Upper lobe of right lung (tissue), 1 donor: ENCODE measurements at regions not wholly inside any gene's neighbourhood (a gene's known extent, or its start where the extent isn't known, plus 50 kb on each side); places are given as distances from the start of the nearest gene placed in this dataset.
"Not testable (repeated sequence)": the region's sequence is repeated elsewhere in the genome, so short reads cannot be mapped to it uniquely, and the experiment has no call there.

Experiments used
- ATAC-seq: fragments of 200-7000 bp; cut with Tn5 transposase; one replicate; pipeline ENCODE4 v1.9.1; 2020; ENCODE audit warnings: mild to moderate bottlenecking, moderate library complexity
- DNase-seq: peaks from one replicate; pipeline ENCODE4 v3.0.0-alpha.2; 2020
- H3K27ac ChIP-seq: fragments of 200-600 bp; one replicate; pipeline ENCODE4 v1.8.0; 2022
- H3K27me3 ChIP-seq: fragments of 200-600 bp; one replicate; pipeline ENCODE4 v1.8.0; 2022; ENCODE audit warnings: mild to moderate bottlenecking
- H3K36me3 ChIP-seq: fragments of 200-600 bp; one replicate; pipeline ENCODE4 v1.8.0; 2022
- H3K4me1 ChIP-seq: fragments of 200-600 bp; one replicate; pipeline ENCODE4 v1.8.0; 2022
- H3K4me3 ChIP-seq: fragments of 200-600 bp; one replicate; pipeline ENCODE4 v1.8.0; 2022; ENCODE audit warnings: mild to moderate bottlenecking
- H3K9me3 ChIP-seq: fragments of 200-600 bp; one replicate; pipeline ENCODE4 v1.8.0; 2022
- intact Hi-C: fragments of 100-400 bp; cut with DNase I; formaldehyde crosslinking; loops from one replicate; pipeline ENCODE4 v1.11.0; 2022
- TF ChIP-seq, protein P1 (sequence below): fragments of 200-600 bp; IDR thresholded peaks from one replicate; pipeline ENCODE4 v1.8.0; 2022; ENCODE audit warnings: antibody characterized with exemption
- donor health status: DM: no; HTN: yes; CAD: no; lungs with severe emphysema.

DNA sequence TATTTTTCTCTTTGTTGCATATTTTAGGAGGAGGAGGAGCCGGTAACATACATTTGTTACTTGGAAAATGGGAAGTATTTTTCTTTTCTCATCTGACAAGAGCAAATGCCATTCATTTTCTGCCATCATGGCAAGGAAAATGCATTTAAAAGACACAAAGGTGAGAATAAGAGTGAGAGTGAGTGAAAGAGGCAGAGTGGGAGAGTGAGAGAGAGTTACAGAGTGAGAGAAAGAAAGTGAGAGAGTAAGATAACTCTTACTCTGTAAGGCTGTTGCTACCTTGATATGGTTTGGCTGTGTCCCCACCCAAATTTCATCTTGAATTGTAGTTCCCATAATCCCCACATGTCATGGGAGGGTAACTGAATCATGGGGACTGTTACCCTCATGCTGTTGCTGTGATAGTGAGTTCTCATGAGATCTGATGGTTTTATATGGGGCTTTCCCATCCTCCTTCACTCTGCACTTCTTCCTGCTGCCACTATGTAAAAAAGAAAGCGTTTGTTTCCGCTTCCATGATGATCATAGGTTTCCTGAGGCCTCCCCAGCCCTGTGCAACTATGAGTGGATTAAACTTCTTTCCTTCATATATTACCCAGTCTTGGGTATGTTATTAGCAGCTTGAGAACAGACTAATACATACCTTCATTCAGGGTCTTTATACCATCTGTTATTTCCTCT, 64.2 kb downstream of the ASCL1 start:
- intact Hi-C loops = no loop called here

DNA sequence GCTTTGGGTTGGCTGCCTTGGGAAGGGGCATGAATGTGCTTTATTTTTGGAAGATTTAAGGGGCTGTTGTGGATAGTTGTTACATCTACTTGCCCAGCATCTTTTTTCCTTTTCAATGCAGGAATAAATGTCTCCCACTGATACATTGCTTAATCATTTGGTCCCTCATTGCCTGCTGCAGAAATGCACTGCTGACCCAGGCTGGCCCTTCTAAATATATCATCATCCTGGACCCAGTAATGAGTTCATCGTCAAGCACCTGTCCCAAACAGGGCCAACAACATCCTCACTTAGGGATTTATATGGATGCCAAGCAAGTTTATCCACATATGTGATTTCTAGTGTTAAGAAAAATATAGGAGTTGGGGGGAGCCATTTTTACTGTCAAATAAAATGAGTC, 67.2 kb downstream of the ASCL1 start:
- ATAC-seq = no peak
- H3K27me3 ChIP-seq = no peaks in the 10 kb centered on the region
- H3K4me3 ChIP-seq = no peak overlapping the region
- no peak for DNase-seq
- H3K27ac ChIP-seq = no peak overlapping the region
- H3K36me3 ChIP-seq = no peaks in the 10 kb centered on the region
- intact Hi-C loops = no loop called here
- no peaks in the 10 kb centered on the region for H3K9me3 ChIP-seq
- TF ChIP-seq, protein P1, sequence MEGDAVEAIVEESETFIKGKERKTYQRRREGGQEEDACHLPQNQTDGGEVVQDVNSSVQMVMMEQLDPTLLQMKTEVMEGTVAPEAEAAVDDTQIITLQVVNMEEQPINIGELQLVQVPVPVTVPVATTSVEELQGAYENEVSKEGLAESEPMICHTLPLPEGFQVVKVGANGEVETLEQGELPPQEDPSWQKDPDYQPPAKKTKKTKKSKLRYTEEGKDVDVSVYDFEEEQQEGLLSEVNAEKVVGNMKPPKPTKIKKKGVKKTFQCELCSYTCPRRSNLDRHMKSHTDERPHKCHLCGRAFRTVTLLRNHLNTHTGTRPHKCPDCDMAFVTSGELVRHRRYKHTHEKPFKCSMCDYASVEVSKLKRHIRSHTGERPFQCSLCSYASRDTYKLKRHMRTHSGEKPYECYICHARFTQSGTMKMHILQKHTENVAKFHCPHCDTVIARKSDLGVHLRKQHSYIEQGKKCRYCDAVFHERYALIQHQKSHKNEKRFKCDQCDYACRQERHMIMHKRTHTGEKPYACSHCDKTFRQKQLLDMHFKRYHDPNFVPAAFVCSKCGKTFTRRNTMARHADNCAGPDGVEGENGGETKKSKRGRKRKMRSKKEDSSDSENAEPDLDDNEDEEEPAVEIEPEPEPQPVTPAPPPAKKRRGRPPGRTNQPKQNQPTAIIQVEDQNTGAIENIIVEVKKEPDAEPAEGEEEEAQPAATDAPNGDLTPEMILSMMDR = no peak
- H3K4me1 ChIP-seq = no peaks in the 10 kb centered on the region

More for the DNA sequence above, 64.2 kb downstream of the ASCL1 start:
- H3K4me3 ChIP-seq = no peak overlapping the region
- H3K9me3 ChIP-seq = no peaks in the 10 kb centered on the region
- H3K27ac ChIP-seq = no peak overlapping the region
- no peaks in the 10 kb centered on the region for H3K27me3 ChIP-seq
- H3K4me1 ChIP-seq = no peaks in the 10 kb centered on the region
- no peak for ATAC-seq
- TF ChIP-seq, protein P1 = no peak
- DNase-seq = no peak
- no peaks in the 10 kb centered on the region for H3K36me3 ChIP-seq

DNA sequence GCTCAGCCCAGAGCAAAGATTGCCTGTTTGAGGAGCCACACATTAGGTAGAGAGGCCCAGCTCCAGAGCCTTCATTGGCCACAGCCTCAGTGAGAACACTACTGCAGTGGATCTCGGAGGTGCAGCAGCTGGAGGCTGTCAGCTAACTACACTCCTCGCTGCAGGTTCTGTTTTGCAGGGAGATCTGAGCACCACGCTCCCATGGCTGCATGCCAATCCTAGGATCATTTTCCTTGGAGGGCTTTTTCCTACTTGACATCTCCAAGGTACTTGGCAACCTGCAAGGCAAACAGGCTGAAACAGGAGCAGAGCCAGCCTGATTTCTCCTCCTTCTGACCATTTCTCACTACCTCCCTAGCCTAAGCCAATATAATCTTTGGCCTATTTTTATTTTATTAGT, 69.2 kb downstream of the ASCL1 start:
- H3K27me3 ChIP-seq, intact Hi-C loops, H3K9me3 ChIP-seq, H3K4me1 ChIP-seq, H3K4me3 ChIP-seq, H3K27ac ChIP-seq, DNase-seq, H3K36me3 ChIP-seq: not testable (repeated sequence)
- ATAC-seq = peak; percentile 30

DNA sequence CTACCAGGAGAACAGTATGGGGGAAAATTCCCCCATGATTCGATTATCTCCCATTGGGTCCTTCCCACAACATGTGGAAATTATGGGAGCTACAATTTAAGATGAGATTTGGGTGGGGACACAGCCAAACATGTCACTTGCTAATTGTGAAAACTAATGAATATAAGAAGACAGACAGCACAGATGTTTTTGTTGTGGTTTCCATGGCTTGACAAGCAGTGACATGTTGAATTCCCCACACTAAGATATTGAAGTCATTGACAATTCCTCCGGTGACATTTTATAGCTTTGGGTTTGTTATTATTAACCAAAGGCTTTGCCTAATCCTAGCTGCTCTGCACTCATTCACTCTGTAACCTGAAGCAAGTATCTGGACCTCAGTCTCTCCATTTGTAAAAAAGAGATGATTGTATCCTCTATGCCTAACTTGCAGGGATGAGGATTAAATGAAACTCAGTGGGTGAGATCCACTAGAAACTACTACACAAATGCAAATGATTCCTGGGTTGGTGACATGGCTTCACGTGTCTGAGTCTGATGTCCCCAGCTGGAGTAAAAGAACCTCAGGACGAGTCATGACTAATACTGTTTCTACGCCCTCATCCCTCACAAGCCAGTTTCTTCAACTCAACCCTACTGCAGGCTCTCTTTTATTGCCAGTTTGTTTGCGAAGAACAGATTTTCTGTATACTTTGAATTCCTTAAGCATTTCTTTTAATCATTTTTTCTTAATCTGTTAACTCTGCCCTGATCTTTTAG, 71.6 kb downstream of the ASCL1 start:
- H3K36me3 ChIP-seq = no peaks in the 10 kb centered on the region
- no peaks in the 10 kb centered on the region for H3K4me1 ChIP-seq
- no peak overlapping the region for H3K27ac ChIP-seq
- no peak for ATAC-seq
- H3K4me3 ChIP-seq = no peak overlapping the region
- H3K9me3 ChIP-seq = no peaks in the 10 kb centered on the region
- no peaks in the 10 kb centered on the region for H3K27me3 ChIP-seq
- intact Hi-C loops = no loop called here
- DNase-seq = no peak
- TF ChIP-seq, protein P1 = no peak

DNA sequence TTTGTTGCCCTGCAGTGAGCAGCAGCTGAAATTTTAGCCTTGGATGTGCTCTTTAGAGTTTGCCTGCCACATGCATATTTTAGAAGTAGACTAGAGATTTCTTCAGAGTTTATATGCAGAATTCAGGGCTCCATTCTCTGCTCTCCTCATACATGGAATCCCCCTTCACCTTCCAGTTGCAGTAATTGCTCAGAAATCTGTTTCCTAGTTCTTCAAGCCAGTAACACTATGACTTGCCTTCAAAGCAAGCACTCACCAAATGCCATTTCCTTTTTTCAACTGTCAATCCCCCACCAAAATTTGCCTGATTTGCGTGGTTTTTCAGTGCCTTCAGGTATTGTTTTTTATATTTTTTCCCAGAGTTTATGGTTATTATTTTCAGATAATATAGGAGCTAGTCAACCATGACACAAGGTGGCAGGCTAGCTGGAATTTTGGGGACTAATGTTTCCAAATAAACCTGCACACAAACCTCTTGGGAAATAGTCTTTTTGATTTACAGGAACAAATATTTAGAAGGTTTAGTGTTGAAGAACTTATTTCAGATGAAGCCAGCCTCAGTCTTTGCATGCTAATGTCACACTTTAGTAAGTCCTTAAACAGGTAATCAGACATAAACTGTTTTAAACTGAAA, 79.2 kb downstream of the ASCL1 start:
- Histone ChIP-seq H3K4me3 (no peak overlapping the region), H3K27ac (no peak overlapping the region), H3K36me3 (no peaks in the 10 kb centered on the region), H3K9me3 (no peaks in the 10 kb centered on the region), H3K27me3 (no peaks in the 10 kb centered on the region), H3K4me1 (no peaks in the 10 kb centered on the region)
- intact Hi-C loops = no loop called here
- DNase-seq = no peak
- TF ChIP-seq, protein P1 = no peak
- no peak for ATAC-seq
